GM18507 (cell line): ENCODE measurements at regions not wholly inside any gene's neighbourhood (a gene's known extent, or its start where the extent isn't known, plus 50 kb on each side); places are given as distances from the start of the nearest gene placed in this dataset.
A peak's percentile ranks its signal among the peaks of the same experiment; 100 is the strongest.
"Not testable (repeated sequence)": the region's sequence is repeated elsewhere in the genome, so short reads cannot be mapped to it uniquely, and the experiment has no call there.

Experiments used
- DNase-seq: peaks from one replicate; pipeline ENCODE4 v3.0.0; 2011; ENCODE audit warnings: low read depth; ENCODE audit not compliant: insufficient read length; ENCODE audit errors: extremely low spot score
- FAIRE-seq: peaks from 2 replicates; lab custom pipeline; 2011; peaks lifted over from hg19 to GRCh38; lab: Jason Lieb, UNC

DNA sequence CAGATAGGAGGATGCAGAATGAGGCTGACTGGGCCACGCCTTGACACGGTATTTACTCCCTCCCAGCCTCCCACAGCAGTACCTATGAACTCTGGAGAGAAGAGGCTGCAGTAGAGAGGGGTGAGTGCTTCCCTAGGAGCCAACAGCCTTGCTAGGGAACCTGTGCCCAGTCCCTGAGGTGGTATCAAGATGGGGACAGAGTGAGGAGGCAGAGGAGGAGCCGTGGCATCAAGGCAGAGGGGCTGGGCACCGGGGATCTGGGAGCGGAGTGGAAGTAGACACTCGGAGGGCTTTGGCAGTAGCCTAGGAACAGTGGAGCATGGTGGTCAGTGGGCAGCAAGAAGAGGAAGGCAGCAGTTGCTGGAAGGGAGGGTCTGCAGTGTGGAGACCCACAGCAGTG, 68.7 kb upstream of the CHST15 start:
- DNase-seq, result no peak
- no peak for FAIRE-seq

GRCh38 chr10:124161601-124162000, 68.2 kb upstream of the CHST15 start:
- no peak for FAIRE-seq
- DNase-seq, result no peak

DNA sequence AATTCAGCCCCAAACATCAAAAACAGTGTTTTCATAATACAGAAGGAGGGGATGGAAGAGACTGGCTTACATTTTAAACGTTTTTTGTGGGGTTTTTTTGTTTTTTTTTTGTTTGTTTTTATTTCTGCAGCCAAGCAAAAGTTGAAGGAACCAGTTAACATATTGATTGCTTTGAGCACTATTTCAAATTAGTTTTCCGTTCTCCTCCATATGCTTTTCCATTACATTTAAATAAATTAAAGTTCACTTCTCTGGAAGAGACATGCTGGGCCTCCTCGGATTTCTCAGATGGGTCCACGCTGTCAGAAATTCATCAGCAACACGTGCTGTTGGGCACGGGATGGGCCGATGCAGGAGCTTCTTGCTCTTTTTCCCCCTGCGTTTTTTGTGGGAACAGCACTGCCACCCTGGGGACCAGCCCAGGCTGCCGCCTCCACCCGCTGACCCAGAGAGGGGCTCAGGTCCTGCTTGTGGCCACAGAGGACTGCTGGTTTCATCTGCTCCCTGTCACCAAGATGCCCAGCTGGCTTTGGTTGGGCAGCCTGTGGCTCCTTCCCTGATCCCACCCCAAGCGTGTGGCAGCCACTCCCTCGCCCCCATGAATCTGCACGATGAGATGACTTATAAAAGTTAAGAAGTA, 67.7 kb upstream of the CHST15 start:
- FAIRE-seq, result no peak

GRCh38 chr10:124160176-124160575, 66.8 kb upstream of the CHST15 start:
- no peak for DNase-seq
- FAIRE-seq, result no peak

More for the DNA sequence above, 67.7 kb upstream of the CHST15 start:
- no peak for DNase-seq

GRCh38 chr10:124159153-124159552, 65.8 kb upstream of the CHST15 start:
- no peak for DNase-seq
- FAIRE-seq, result no peak

DNA sequence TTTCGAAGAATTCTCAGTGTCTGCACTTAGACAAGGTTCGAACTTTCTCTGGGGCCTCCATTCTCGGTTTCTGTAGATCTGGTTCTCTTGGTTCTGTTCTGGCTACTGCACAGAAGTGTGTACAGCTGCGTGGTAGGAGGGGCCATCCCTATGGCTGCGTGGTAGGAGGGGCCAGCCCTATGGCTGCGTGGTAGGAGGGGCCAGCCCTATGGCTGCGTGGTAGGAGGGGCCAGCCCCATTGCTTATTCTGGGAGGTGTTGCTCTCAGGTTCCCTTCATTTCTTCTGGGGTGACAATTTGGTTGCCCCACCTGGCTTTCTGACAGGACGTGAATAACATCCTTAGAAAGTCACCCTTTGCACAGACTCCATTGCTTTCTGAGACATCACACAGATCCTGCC, 65.2 kb upstream of the CHST15 start:
- no peak for FAIRE-seq
- DNase-seq, result no peak

DNA sequence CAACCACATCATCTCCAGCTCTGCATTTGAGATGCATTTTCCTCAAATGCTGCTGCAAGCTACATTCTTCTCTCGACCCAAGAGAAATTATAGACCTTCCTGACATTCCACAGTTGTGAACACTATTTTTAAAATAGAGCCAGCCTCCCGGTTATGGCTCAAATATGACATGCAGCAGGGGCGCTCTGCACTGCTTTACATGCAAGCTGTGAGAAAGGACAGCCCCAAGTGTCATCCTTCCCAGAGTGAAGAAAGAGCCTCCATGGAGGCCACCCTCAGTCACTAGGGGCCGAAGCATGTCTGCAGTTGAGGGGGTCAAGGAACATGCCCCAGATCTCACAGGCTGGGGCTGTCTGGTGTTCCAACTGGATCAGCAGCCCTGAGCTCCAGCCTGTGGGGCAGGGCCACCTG, 63.9 kb upstream of the CHST15 start:
- DNase-seq (no peak), FAIRE-seq (no peak)

DNA sequence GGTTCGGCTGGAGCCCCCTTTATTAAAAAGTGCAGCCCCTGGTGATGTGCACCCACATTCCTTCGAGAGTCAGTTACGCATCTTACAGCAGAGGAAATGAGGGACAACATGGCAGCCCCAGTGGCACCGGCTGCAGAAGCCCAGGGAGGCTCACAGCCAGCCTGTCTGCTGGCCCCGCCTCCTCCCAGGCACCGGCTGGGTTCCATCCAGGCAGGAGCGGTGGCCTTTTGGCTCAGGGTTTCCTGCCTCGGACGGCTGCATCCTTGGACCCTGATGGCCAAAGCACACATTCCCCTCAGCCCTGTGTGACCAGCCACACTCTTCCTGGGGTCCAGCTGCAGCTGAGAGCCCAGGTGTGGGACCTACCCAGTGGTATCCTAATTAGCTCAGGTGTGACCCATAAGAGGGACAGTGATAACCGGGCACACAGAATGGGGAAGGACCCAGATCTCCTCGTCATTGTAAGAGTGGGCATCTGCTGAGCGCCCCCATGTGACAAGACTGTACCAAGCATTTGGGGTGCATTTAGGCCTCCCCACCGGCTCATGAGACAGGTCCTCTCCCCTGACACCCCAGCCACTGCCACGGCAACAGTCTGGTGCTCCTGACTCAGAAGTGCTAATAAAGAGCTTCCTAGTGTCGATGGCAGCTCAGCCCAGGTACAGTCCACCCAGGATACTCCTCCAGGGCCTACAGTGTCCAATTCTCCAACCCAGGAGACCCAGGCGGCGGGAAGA, 63.3 kb upstream of the CHST15 start:
- DNase-seq, result no peak
- no peak for FAIRE-seq

DNA sequence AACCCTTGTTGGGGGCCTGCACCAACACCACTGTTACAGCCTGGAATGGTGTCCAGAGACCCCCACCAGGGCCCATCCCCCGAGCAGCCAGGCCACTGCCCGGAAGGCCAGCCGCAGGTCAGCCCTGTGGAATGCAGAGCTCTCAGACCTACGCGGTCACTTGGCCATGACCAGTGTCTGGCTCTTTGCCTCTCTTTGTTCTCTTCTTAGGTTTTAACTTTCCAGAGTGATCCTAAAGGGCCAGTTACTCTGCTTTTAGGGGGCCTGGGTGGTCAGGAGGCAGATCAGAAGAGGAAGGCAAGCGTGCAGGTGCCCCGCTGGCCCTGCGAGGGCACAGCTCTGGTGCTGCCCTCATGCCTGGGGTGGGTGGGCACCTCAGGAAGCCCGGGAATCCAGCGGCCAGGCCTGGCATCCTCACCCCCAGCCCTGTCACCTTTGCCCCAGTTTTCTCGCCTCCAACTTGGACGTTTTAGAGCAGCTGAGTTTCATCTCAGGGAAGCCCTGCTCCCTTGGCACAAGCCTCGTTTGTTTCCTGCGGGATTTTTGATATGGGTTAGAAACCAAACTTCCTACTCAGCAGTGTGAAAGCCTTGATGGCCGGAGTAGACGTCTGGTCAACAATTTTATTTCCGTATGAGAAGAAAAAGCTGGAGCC, 62.5 kb upstream of the CHST15 start:
- FAIRE-seq (no peak), DNase-seq (no peak)

DNA sequence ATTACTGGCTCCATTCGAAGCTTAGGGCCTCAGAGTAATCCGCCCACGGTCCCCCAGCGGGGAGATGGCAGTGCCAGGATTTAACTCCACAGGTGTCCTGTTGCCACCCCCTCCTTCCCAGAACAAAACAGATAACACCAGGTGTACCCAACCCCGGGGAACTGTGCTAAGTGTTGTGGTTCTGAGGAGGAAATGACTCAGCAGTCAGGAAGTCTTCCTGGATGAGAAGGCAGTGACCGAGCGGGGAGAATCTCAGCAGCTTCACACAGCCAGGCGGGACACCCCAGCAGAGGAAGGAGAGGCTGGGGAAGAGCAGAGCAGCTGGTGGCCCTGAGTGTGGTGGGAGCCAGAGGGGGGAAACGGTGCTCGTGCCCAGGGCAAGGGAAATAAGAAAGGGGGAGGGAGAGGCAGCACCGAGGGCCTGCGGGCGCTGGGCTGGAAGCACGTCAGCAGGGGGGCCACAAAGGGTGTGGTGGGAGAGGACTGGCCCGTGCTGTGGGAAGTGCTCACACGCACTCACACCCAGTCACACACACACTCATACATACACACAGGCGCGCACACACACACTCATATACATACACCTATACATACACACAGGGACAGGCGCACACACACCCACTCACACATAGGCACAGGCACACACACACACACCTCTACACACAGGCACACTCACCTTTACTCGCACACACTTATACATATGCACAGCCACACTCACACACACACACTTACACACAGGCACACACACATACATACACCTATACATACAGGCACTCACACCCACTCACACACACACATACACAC, 59.8 kb upstream of the CHST15 start:
- DNase-seq (peak; percentile 39), FAIRE-seq (no peak)

DNA sequence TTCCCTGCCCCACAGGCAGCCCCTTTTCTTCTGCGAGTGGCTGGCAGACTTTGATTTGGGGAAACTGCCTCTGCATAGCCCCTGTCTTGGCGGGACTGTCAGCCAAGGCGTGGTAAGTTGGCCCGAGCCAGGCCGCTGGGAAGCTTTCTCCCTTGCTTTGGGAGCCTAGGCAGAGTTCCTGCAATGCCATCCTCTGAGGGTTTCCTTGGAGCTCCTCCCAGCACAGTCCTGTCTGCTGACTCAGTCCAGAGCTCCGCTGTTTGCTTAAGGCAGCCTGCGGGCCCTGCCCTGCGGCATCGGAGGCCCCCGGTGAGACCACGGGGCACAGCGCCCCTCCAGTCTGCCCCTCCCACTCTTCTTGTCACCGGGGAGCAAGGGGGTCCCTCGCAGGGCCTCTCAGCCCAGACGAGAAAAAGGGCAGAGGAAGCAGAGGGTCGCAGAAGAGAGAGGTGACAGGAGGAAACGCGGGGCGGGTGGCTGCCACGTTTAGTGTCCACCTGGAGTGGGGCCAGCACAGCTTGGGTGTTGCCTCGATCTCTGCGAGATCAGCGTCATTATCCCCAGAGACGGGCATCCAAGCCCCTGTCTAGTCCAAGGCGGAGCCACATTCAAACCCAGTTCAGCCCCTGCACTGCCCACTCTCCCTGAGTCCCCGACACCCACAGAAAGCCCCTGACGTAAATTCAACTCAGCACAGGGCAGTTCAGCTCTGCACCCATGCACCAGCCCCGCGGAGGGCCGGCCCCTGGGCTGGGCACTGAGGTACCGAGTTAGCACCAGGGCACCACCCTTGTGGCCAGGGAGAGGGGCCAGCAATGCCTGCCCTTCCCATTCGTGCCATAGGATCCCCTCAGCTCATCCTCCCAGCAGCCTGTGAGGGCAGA, 59.0 kb upstream of the CHST15 start:
- DNase-seq (no peak), FAIRE-seq (no peak)

DNA sequence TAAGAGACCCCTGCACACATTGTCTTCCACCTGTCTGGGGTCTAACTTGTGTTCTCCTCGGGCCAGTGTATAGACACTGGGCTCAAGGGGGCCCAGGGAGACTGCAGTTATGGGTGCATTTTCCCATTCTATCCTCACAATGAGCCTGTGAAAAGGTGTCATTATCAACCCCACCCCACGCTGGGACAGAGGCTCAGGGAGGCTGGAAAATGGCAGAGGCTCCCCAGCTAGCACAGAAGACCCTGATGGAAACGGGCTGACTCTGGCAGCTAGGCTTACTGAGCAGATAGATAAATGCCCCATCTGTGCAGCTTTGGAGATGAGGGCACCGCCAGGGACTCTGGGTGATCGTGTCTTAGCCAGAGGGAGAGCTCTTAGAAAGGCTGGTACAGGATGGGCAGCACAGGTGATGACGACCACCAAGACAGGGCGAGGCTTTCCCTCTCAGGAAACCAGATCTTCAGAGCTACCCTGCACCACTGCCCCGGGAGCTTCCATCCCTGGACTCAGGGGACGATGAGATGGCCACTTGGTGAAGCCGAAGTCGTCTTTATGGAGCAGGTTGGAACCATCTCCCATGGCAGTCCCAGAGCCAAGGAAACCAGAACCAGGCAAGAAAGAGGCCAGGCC, 58.2 kb upstream of the CHST15 start:
- DNase-seq (no peak), FAIRE-seq (no peak)

GRCh38 chr10:124150807-124151417, 57.5 kb upstream of the CHST15 start:
- DNase-seq, result no peak
- FAIRE-seq, result no peak

DNA sequence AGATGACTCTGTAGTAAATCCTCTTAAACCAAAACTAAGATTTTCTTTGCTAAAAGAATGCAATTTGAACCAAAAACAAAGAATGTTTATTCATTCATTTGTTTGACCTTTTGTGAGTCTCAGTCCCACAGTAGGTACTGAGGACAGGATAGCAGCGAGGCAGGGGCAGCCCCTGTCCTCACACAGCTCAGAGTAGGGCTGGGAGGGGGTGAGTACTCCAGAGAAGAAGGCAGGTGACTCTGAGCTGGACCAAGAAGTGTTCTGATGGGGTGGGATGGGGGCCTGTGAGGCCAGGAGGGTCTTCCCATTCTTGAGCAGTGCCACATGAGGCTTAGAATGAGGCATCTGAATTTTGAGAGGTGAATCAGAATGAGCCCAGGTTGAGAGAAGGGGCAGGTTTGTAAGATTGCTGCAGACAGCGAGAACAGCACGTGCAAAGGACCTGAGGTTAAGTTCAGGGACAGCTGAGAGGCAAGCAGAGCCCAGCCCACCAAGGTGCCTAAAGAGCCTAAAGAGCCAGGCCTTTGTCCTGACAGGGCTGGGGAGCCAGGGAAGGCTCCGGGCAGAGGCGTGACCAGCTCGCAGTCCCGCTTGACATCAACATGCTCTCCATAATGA, 56.9 kb upstream of the CHST15 start:
- FAIRE-seq (no peak), DNase-seq (no peak)

GRCh38 chr10:124149189-124150042, 56.0 kb upstream of the CHST15 start:
- FAIRE-seq, result no peak
- DNase-seq, result no peak

DNA sequence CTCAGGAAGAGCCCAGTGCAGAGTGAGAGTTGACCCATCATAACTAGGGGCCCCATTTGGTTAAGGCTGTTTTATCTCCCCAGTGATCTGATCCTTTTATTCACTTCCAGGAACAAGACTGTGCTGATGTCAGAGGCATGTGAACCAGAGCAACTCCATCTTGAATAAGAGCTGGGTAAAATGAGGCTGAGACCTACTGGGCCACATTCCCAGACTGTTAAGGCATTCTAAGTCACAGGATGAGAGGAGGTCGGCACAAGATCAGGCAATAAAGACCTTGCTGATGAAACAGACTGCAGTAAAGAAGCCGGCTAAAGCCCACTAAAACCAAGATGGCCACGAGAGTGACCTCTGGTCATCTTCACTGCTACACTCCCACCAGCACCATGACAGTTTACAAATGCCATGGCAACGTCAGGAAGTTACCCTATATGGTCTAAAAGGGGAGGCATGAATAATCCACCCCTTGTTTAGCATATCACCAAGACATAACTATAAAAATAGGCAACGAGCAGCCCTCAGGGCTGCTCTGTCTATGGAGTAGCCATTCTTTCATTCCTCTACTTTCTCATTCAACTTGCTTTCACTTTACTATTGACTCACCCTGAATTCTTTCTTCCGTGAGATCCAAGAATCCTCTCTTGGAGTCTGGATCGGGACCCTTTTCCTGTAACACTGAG, 55.3 kb upstream of the CHST15 start:
- FAIRE-seq, DNase-seq: not testable (repeated sequence)
